GM18502 (cell line): ENCODE measurements at regions not wholly inside any gene's neighbourhood (a gene's known extent, or its start where the extent isn't known, plus 50 kb on each side); places are given as distances from the start of the nearest gene placed in this dataset.
A peak's percentile ranks its signal among the peaks of the same experiment; 100 is the strongest.
"Not testable (repeated sequence)": the region's sequence is repeated elsewhere in the genome, so short reads cannot be mapped to it uniquely, and the experiment has no call there.

ENCODE experiments used
- ATAC-seq: cut with Tn5 transposase; IDR thresholded peaks from one replicate; pipeline ENCODE4 v1.9.1; 2021; ENCODE audit warnings: mild to moderate bottlenecking; ENCODE audit not compliant: unreplicated experiment, poor library complexity

GRCh38 chr5:89053547-89053946 lies 170.6 kb upstream of the MEF2C start:
- no peak for ATAC-seq

GRCh38 chr5:89050062-89050461 lies 167.1 kb upstream of the MEF2C start:
- ATAC-seq = not testable (repeated sequence)

- ATAC-seq = no peak
These were observed 164.6 kb upstream of the MEF2C start for GRCh38 chr5:89047571-89047970.

GRCh38 chr5:89045216-89045615 lies 162.2 kb upstream of the MEF2C start:
- ATAC-seq = no peak

GRCh38 chr5:89044674-89045200 lies 161.8 kb upstream of the MEF2C start:
- ATAC-seq = no peak

- peak; percentile 87 for ATAC-seq
These were observed 160.7 kb upstream of the MEF2C start for GRCh38 chr5:89043676-89044075.

GRCh38 chr5:89042746-89043145 lies 159.8 kb upstream of the MEF2C start:
- ATAC-seq = no peak

- no peak for ATAC-seq
These were observed 159.0 kb upstream of the MEF2C start for GRCh38 chr5:89041976-89042375.

- ATAC-seq = no peak
These were observed 158.3 kb upstream of the MEF2C start for GRCh38 chr5:89041249-89041779.

- no peak for ATAC-seq
These were observed 153.9 kb upstream of the MEF2C start for GRCh38 chr5:89036704-89037489.

- no peak for ATAC-seq
These were observed 153.2 kb upstream of the MEF2C start for GRCh38 chr5:89036166-89036565.

GRCh38 chr5:89034588-89034987 lies 151.6 kb upstream of the MEF2C start:
- peak; percentile 46 for ATAC-seq

GRCh38 chr5:89030798-89031197 lies 147.8 kb upstream of the MEF2C start:
- ATAC-seq = no peak

GRCh38 chr5:89028595-89029285 lies 145.8 kb upstream of the MEF2C start:
- no peak for ATAC-seq

- no peak for ATAC-seq
These were observed 141.1 kb upstream of the MEF2C start for GRCh38 chr5:89024045-89024444.

- ATAC-seq = no peak
These were observed 138.1 kb upstream of the MEF2C start for GRCh38 chr5:89020926-89021610.

- ATAC-seq = no peak
These were observed 133.8 kb upstream of the MEF2C start for GRCh38 chr5:89016741-89017303.

GRCh38 chr5:89015409-89015808 lies 132.4 kb upstream of the MEF2C start:
- ATAC-seq = no peak

GRCh38 chr5:89011778-89012711 lies 129.1 kb upstream of the MEF2C start:
- no peak for ATAC-seq
